ENCODE measurements at regions not wholly inside any gene's neighbourhood (a gene's known extent, or its start where the extent isn't known, plus 50 kb on each side); places are given as distances from the start of the nearest gene placed in this dataset.

- Histone ChIP-seq H3K4me1 (no peaks in the 10 kb centered on the region), H3K4me3 (no peak overlapping the region), H3K36me3 (no peaks in the 10 kb centered on the region), H3K27me3 (no peaks in the 10 kb centered on the region), H3K9me3 (no peaks in the 10 kb centered on the region), H3K27ac (no peak overlapping the region)
- TF ChIP-seq EP300 (IDR thresholded peaks at IDR 0.05) (no peak), CTCF (IDR thresholded peaks at IDR 0.05) (no peak), POLR2A (IDR thresholded peaks at IDR 0.05) (no peak)
- 60 to 64% methylated on average over 6 of the region's 6 CpGs for WGBS, 2 donors
- DNase-seq (ENCODE audit: low spot score in 2 of 2), result no peak
Measured at GRCh38 chr9:78939311-78940065, 632.3 kb upstream of the TLE4 start.

GRCh38 chr9:78940121-78940855, 631.5 kb upstream of the TLE4 start:
- WGBS, 2 donors, result 68 to 77% methylated on average over 4 of the region's 4 CpGs

GRCh38 chr9:78954286-78954685, 617.5 kb upstream of the TLE4 start:
- Histone ChIP-seq H3K9me3 (peaks cover 0 to 9% (median 0%) of the 10 kb centered on the region in 4 donors), H3K27me3 (no peaks in the 10 kb centered on the region), H3K4me1 (no peaks in the 10 kb centered on the region), H3K27ac (no peak overlapping the region), H3K36me3 (no peaks in the 10 kb centered on the region), H3K4me3 (no peak overlapping the region)
- DNase-seq (ENCODE audit: low spot score in 2 of 2), result no peak
- TF ChIP-seq POLR2A (IDR thresholded peaks at IDR 0.05) (no peak), EP300 (IDR thresholded peaks at IDR 0.05) (no peak), CTCF (IDR thresholded peaks at IDR 0.05) (no peak)
- 39 to 51% methylated on average over 2 of the region's 2 CpGs for WGBS, 2 donors

More at GRCh38 chr9:78940121-78940855, 631.5 kb upstream of the TLE4 start:
- Histone ChIP-seq H3K27ac (no peak overlapping the region), H3K36me3 (no peaks in the 10 kb centered on the region), H3K4me1 (no peaks in the 10 kb centered on the region), H3K9me3 (no peaks in the 10 kb centered on the region), H3K27me3 (no peaks in the 10 kb centered on the region), H3K4me3 (no peak overlapping the region)
- no peak for TF ChIP-seq CTCF (IDR thresholded peaks at IDR 0.05)
- no peak for TF ChIP-seq EP300 (IDR thresholded peaks at IDR 0.05)
- TF ChIP-seq POLR2A (IDR thresholded peaks at IDR 0.05), result no peak
- no peak for DNase-seq (ENCODE audit: low spot score in 2 of 2)

- 68 to 73% methylated on average over 2 of the region's 2 CpGs for WGBS, 2 donors
- TF ChIP-seq EP300 (IDR thresholded peaks at IDR 0.05) (no peak), CTCF (IDR thresholded peaks at IDR 0.05) (no peak), POLR2A (IDR thresholded peaks at IDR 0.05) (no peak)
- Histone ChIP-seq H3K4me1 (no peaks in the 10 kb centered on the region), H3K4me3 (no peak overlapping the region), H3K27me3 (no peaks in the 10 kb centered on the region), H3K36me3 (no peaks in the 10 kb centered on the region), H3K9me3 (peaks cover 0 to 14% (median 0%) of the 10 kb centered on the region in 4 donors), H3K27ac (no peak overlapping the region)
- DNase-seq (ENCODE audit: low spot score in 2 of 2), result no peak
Measured at GRCh38 chr9:78958892-78959291, 612.9 kb upstream of the TLE4 start.

- no peak for TF ChIP-seq POLR2A (IDR thresholded peaks at IDR 0.05)
- no peak for TF ChIP-seq EP300 (IDR thresholded peaks at IDR 0.05)
- TF ChIP-seq CTCF (IDR thresholded peaks at IDR 0.05), result no peak
- Histone ChIP-seq H3K9me3 (peaks cover 0 to 14% (median 0%) of the 10 kb centered on the region in 4 donors), H3K36me3 (no peaks in the 10 kb centered on the region), H3K4me1 (no peaks in the 10 kb centered on the region), H3K27me3 (no peaks in the 10 kb centered on the region), H3K27ac (no peak overlapping the region), H3K4me3 (no peak overlapping the region)
- WGBS, 2 donors, result 50 to 54% methylated on average over 2 of the region's 2 CpGs
- no peak for DNase-seq (ENCODE audit: low spot score in 2 of 2)
Measured at GRCh38 chr9:78962156-78962555, 609.6 kb upstream of the TLE4 start.
